Activated CD8-positive, alpha-beta memory T cell treated with anti-CD3 and anti-CD28 coated beads for 48 hours (primary cell): ENCODE measurements at regions not wholly inside any gene's neighbourhood (a gene's known extent, or its start where the extent isn't known, plus 50 kb on each side); places are given as distances from the start of the nearest gene placed in this dataset.
A peak's percentile ranks its signal among the peaks of the same experiment; 100 is the strongest.

ENCODE experiments used
- DNase-seq, 3 experiments: peaks; one replicate each; pipeline ENCODE4 v3.0.0-alpha.2; 2020; ENCODE audit warnings: low read depth in 2 of 3, low spot score in 2 of 3

GRCh38 chr6:33865478-33866077 is 61.8 kb upstream of the MLN start:
- no peak for DNase-seq

- no peak for DNase-seq
Measured at GRCh38 chr6:33863723-33864440, 60.1 kb upstream of the MLN start.

DNA sequence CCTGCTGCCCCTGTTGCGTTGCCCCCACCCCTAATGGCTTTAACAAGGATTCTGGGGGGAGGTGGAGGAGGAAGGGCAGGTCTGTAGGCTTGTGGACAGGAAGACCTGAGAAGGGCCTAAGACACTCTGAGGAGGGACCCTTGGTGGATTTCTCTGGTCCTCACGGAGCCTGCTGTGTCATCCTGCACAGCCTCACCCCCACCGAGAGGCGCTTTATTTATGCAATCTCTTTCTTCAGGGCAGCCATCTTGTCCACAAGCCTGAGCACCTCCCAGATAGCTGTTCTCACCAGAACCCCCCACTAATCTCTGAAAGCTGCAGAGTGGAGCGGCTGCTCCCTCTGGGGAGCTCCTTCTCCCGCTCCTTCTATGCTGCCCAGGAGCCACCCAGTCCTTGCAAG is 59.3 kb upstream of the MLN start:
- DNase-seq = no peak

- DNase-seq = no peak
Measured at GRCh38 chr6:33862536-33862935, 58.7 kb upstream of the MLN start.

- no peak for DNase-seq
Measured at GRCh38 chr6:33861722-33862121, 57.9 kb upstream of the MLN start.

GRCh38 chr6:33860706-33861474 is 57.1 kb upstream of the MLN start:
- DNase-seq = no peak

DNA sequence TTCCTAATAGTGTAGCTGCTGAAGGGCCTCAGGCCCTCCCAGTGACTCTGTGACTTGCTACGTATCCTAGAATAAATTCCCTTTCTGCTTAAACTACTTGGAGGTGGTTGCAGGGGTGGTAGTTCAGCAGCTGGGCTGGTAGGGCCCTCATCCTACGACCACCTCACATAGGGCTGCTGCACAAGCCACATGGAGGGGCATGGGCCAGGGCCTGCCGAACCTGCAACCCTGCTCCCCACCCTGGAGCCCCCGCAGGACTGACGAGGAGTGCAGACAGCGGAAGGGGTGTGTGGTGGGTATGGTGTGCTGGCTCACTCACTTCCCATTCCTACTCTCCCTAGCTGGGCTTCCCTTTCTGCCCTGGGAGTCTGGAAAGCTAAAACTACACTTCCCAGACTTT is 56.2 kb upstream of the MLN start:
- no peak for DNase-seq

GRCh38 chr6:33858804-33859505 is 55.2 kb upstream of the MLN start:
- DNase-seq = no peak

GRCh38 chr6:33857932-33858475 is 54.2 kb upstream of the MLN start:
- no peak for DNase-seq

GRCh38 chr6:33857093-33857931 is 53.5 kb upstream of the MLN start:
- DNase-seq = no peak

DNA sequence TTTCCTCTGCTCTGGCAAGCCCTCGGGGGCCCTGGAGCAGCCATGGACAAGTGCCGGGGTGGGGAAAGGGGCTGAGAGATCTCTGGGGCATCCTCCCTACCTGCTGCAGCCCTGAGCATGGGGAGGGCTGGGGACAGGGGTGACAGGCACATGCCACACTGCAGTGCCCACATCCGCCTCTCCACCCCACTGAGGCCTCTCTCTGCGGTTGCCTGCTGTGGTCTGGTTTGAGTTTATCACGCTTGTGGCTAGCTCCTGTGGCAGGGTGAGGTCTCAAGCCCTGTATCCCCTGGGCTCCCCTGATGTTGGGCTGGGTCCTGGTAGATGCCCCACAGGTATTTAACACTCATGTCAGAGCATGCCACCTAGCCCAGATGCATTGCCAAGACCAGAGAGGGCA is 52.9 kb upstream of the MLN start:
- peak; percentile 36 to 49 (median 45) for DNase-seq

- DNase-seq = no peak
Measured at GRCh38 chr6:33856031-33856590, 52.3 kb upstream of the MLN start.

GRCh38 chr6:33854572-33855030 is 50.8 kb upstream of the MLN start:
- DNase-seq = no peak

- no peak for DNase-seq
Measured at GRCh38 chr6:33853736-33854135, 49.9 kb upstream of the MLN start.
